OCI-LY7 (cell line): ENCODE measurements at regions not wholly inside any gene's neighbourhood (a gene's known extent, or its start where the extent isn't known, plus 50 kb on each side); places are given as distances from the start of the nearest gene placed in this dataset.

Experiments
- EZH2phosphoT487 ChIP-seq: fragments of 200-600 bp; sonication (generic); IDR thresholded peaks from 2 replicates; pipeline ENCODE4 v1.6.1; 2018; ENCODE audit warnings: low read depth, borderline replicate concordance, mild to moderate bottlenecking, mixed run types, antibody characterized with exemption, low read length, moderate library complexity, mixed read lengths
- TF ChIP-seq, protein P1 (sequence below): fragments of 200-600 bp; sonication (generic); conservative IDR thresholded peaks from 2 replicates; pipeline ENCODE4 v1.5.1; 2014; ENCODE audit warnings: mild to moderate bottlenecking, antibody characterized with exemption, low read length, moderate library complexity, mixed read lengths

DNA sequence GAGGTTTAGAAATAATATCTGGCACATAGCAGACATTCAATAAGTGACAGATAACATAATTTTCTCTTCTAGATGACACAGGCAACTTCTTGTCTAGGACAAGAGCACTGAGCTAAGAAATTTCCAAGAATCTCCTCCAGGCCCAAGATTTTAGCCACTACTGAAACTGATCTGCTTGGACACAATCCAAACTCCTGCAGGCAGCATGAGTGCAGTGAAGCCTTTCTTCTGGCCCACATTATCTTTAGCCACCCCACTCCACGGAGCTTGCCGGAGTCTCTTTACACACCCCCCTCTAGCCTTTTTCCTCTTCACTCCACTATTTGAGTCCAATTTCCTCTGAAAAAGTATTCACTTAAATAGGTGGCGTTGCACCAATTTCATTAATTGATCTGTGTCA, 142.9 kb upstream of the DUSP10 start:
- TF ChIP-seq, protein P1, sequence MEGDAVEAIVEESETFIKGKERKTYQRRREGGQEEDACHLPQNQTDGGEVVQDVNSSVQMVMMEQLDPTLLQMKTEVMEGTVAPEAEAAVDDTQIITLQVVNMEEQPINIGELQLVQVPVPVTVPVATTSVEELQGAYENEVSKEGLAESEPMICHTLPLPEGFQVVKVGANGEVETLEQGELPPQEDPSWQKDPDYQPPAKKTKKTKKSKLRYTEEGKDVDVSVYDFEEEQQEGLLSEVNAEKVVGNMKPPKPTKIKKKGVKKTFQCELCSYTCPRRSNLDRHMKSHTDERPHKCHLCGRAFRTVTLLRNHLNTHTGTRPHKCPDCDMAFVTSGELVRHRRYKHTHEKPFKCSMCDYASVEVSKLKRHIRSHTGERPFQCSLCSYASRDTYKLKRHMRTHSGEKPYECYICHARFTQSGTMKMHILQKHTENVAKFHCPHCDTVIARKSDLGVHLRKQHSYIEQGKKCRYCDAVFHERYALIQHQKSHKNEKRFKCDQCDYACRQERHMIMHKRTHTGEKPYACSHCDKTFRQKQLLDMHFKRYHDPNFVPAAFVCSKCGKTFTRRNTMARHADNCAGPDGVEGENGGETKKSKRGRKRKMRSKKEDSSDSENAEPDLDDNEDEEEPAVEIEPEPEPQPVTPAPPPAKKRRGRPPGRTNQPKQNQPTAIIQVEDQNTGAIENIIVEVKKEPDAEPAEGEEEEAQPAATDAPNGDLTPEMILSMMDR, result no peak
- no peak for TF ChIP-seq EZH2phosphoT487
